ELF-1 (cell line): ENCODE measurements at regions not wholly inside any gene's neighbourhood (a gene's known extent, or its start where the extent isn't known, plus 50 kb on each side); places are given as distances from the start of the nearest gene placed in this dataset.
A peak's percentile ranks its signal among the peaks of the same experiment; 100 is the strongest.

Source experiments
- DNase-seq: peaks from one replicate; pipeline ENCODE4 v3.0.0-alpha.2; 2016; ENCODE audit warnings: low read depth, low spot score

DNA sequence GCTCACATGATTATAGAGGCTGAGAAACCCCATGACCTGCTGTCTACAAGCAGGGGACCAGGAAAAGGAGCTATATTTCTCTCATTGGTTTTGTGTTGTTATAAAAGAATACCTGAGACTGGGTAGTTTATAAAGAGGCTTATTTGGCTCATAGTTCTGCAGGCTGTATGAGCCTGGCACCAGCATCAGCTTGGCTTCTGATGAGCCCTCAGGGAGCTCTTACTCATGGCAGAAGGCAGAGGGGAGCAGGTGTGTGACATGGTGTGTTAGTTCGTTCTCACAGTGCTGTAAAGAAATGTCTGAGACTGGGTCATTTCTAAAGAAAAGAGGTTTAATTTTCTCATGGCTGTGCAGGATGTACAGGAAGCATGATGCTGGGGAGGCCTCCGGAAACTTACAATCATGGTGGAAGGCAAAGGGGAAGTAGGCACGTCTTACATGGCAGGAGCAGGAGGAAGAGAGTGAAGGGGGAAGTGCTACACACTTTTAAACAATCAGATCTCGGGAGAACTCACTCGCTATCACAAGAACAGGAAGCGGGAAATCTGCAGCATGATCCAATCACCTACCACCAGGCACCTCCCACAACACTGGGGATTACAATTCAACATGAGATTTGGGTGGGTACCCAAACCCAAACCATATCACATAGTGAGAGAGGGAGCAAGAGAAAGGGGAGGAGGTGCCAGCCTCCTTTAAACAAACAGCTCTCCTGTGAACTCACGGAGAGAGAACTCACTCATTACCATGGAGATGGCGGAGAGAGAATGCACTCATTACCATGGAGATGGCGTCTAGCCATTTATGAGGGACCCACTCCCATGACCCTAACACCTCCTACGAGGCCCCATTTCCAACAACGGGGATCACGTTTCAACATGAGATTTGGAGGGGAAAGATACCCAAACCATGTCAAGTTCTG is 133.4 kb downstream of the JCAD start:
- no peak for DNase-seq

DNA sequence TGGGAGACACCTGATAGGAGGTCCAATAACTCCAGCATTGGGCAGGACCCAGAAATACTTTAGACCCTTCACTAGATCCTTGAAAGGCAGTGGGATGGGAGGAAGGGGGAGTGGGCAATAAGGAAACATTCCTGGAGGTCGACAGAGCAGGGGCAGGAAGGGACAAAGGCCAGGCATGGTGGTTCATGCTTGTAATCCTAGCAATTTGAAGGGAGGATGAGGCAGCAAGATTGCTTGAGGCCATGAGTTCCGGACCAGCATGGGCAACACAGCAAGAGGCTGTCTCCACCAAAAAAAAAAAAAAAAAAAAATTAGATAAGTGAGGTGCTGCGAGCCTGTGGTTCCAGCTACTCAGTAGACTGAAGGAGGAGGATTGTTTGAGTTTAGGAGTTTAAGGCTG is 134.9 kb downstream of the JCAD start:
- no peak for DNase-seq

DNA sequence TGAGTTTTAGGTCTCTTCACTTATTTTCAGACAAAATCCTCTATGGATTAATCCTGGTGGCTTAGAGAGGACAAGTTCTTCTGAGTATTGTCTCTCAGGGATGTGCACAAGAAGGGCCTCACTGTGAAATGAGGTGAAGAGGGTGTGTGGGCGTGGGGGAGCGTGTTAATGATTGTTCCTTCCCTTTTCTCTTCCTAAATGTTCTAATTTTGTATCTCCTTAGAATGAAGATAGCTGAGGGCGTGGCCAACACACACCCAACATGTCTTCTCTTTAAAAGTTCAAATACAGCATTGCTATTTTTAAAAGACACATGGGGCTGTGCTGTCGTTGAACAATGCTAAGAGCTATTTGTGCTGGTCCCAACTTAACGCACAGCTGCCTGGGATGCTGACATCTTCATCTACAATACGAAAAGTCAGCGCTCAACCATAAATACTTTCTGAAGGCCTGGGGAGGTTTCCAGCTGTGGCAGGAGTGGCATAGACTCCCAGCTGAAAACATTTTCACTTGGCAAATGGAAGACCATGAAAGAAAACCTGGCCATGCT is 135.9 kb downstream of the JCAD start:
- DNase-seq: no peak

DNA sequence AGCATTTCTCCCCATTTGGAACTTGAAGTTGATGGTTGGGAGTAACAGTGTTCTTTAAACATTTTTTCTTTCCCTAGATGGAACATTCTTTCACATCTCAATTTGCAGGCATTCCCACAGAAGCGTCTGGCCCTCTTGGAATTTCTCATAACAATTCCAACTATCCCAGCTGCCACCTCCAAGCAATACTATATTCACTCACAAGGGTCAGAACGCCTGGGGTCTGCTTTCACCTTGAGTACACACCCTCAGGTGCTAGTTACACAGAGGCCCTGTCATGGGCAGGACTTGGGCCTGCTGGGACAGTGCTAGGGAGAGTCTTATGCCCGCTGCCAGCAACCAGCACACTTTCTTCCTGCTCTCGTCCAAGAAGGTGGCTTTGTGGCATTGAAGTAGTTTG is 136.5 kb downstream of the JCAD start:
- DNase-seq: peak; percentile 47

GRCh38 chr10:29922226-29922625 is 137.2 kb downstream of the JCAD start:
- no peak for DNase-seq

DNA sequence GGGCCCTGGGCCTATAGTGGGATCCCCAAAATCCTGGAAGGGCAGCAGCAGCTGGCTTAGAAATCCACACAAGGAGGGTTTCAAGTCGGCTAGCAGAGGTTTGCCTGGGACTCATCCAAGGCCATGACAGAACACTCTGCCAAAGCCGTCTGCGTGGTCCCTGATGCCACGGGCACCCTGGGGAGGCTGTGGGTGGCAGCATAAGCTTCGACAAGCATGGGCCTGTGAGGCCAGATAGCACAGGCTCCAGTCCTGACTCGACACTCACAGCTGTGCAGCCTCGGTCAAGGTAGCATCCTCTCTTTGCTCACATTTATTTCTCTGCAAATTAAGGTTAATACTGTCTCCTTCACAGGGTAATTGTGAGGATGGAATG is 138.3 kb downstream of the JCAD start:
- no peak for DNase-seq

DNA sequence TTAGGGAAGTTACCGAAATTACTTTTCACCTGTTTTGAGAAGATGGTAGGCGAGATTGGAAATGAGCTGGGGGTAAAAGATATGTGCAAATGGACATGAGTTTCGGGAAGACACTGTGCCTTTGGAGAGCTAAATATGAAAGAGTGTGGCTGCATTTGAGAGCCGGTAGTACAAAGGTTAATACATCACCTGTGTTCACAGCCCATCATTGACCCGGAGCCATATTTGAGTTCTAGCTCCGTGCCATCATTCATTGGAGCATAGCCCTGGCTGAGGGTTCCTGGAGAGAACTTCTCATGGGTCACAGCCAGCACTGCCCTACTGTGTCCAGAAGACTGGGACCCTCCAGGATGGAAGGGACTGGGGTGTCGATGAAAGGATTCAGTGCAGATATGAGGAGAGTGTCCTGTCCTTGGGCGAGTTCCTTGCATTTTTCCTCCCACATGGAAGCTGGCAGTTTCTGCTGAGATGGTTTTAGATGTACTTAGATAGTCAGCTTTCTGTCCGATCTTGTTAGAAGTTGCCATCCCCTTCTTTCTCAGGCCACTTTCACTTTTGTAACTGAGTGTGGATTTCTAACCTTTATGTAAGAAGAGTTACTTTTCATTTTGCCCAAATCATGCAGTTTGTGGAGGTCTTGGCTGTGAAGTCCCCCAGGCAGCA is 138.8 kb downstream of the JCAD start:
- no peak for DNase-seq

- no peak for DNase-seq
These were observed 140.6 kb downstream of the JCAD start for GRCh38 chr10:29918623-29919400.

- DNase-seq: no peak
These were observed 142.1 kb downstream of the JCAD start for GRCh38 chr10:29917311-29917710.

GRCh38 chr10:29916669-29917068 is 142.7 kb downstream of the JCAD start:
- no peak for DNase-seq

DNA sequence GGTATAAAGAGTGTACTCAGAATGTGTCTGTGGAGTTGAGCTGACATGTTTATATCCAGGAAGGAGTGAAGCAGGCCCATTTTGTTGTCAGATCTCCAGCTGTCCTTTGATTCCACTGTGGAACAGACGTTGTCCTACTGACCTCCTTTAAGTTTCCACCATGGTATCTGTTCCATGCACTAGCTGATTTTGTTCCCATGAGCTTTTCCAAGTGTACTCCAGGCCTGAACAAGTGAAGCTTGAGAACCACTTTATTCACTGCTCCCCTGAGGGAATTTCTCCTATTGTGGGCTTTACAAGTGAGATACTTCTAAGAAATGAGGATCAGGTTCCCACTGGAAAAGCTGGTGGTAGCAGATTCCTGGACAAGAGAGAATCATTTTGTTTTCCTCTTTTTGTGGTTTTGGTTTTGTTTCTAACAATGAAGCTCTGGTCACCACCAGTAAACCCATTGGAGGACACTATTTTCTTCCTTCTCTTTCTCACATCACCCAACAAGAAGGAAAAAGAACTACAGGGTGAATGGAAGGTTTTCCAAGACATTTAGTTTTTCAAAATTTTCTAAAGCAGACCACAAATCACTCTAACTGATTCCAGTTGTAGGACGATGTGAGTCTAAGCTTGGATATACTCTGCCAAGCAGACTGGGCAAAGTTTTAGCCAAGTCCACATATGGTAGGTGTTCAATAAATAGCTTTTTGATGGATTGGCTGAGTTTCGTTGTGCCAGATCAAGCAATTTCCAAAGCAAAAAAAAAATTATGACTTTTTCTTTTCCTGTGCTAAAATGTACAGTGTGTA is 144.2 kb downstream of the JCAD start:
- DNase-seq: no peak

- DNase-seq: no peak
These were observed 150.4 kb downstream of the JCAD start for GRCh38 chr10:29908962-29909361.

DNA sequence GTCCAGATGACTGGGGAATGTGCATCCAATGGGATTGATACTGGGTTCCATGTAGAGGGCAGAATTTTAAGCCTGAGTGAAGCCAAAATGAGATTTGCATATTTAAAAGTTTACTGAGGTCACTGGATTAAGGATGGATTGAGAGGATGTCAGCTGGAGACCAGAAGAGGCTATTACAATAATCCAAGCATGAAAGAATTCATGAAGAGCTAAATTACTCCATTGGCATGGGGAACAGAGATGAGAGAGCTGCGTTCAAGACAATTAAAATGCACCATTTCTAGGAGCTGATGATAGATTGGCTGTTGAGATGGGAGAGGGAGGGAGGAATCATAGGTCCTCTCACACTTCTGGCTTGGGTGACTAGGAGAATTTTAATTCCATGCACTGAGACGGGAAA is 158.5 kb downstream of the JCAD start:
- DNase-seq: no peak

GRCh38 chr10:29897999-29898716 is 161.2 kb downstream of the JCAD start:
- no peak for DNase-seq

- DNase-seq: no peak
These were observed 162.0 kb downstream of the JCAD start for GRCh38 chr10:29897430-29897829.

DNA sequence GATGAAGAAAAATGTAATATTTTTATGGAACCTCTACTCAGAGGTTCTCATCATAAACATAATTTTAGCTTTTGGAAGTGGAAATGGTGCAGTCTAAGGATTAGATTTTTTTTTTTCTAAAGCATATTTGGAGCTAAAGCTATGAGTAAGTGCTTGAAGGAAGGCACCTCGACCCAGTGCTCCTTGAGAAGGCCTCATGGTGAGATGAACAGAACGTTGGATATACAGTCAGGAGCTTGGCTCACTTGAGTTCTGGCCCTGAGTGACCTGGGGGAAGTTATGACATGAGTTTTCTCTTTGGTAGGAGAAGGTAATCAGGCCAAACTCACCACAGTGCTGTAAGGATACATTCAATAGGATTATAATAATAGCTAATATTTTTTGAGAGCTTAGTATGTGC is 163.3 kb downstream of the JCAD start:
- DNase-seq: no peak

GRCh38 chr10:29895456-29895855 is 163.9 kb downstream of the JCAD start:
- DNase-seq: peak; percentile 55

DNA sequence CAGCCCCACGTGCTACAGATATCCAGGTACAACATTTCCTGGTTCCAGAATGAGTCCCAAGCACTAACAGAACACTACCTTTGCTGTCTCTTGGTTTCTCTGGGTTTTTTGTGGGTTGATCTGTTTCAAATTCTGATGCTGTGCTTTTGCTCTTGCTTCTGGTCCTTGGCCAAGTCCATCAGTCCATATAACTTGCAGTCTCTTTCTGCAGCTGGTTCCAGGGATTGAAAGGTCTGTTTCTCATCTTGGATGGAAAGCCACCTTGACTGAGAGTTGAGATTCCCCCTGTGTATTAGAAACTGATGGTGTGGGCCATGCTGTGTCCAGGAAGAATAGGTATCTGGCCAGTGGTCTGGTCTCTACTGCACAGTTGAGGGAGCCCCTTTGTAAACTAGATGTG is 171.1 kb downstream of the JCAD start:
- DNase-seq: no peak

GRCh38 chr10:29886299-29886698 is 173.1 kb downstream of the JCAD start:
- no peak for DNase-seq

- DNase-seq: no peak
These were observed 176.2 kb downstream of the JCAD start for GRCh38 chr10:29883231-29883630.

DNA sequence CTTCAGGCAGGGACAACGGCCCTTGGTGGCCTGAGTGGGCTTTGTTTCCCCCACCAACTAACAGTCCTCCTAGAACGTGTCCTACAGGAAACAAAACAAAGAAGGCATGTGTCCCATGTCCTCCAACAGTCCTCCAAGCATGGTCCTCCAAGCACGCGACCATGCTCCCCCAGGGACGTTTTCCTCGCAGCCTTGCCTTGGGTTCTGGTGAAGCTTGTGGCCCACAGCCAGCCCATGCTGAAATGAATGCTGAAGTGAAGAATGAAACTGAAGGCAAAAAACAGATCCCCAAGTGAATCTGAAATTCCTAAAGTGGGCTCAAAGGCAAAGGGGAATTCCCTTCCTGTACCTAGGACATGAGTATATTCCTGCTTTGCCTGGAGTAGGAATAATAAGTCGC is 176.6 kb downstream of the JCAD start:
- no peak for DNase-seq
